ENCODE measurements at regions not wholly inside any gene's neighbourhood (a gene's known extent, or its start where the extent isn't known, plus 50 kb on each side); places are given as distances from the start of the nearest gene placed in this dataset.

- no peak for TF ChIP-seq CTCF (IDR thresholded peaks at IDR 0.05; ENCODE audit: low read length, missing control alignments)
- DNase-seq (ENCODE audit: low read depth): no peak
- no peak overlapping the region for H3K4me3 ChIP-seq (replicated peaks; ENCODE audit: low read depth, low read length)
Observed at GRCh38 chrX:44439242-44439794, 95.8 kb upstream of the EFHC2 start.

GRCh38 chrX:44435047-44435446, 91.6 kb upstream of the EFHC2 start:
- H3K4me3 ChIP-seq (replicated peaks; ENCODE audit: low read depth, low read length): no peak overlapping the region
- DNase-seq (ENCODE audit: low read depth): no peak
- TF ChIP-seq CTCF (IDR thresholded peaks at IDR 0.05; ENCODE audit: low read length, missing control alignments): no peak

GRCh38 chrX:44433556-44433955, 90.1 kb upstream of the EFHC2 start:
- no peak for TF ChIP-seq CTCF (IDR thresholded peaks at IDR 0.05; ENCODE audit: low read length, missing control alignments)
- DNase-seq (ENCODE audit: low read depth): no peak

GRCh38 chrX:44432641-44433040, 89.2 kb upstream of the EFHC2 start:
- no peak for TF ChIP-seq CTCF (IDR thresholded peaks at IDR 0.05; ENCODE audit: low read length, missing control alignments)
- no peak overlapping the region for H3K4me3 ChIP-seq (replicated peaks; ENCODE audit: low read depth, low read length)
- peak; percentile 35 for DNase-seq (ENCODE audit: low read depth)

More at GRCh38 chrX:44433556-44433955, 90.1 kb upstream of the EFHC2 start:
- H3K4me3 ChIP-seq (replicated peaks; ENCODE audit: low read depth, low read length): no peak overlapping the region

GRCh38 chrX:44431194-44431593, 87.7 kb upstream of the EFHC2 start:
- TF ChIP-seq CTCF (IDR thresholded peaks at IDR 0.05; ENCODE audit: low read length, missing control alignments): no peak
- H3K4me3 ChIP-seq (replicated peaks; ENCODE audit: low read depth, low read length): no peak overlapping the region
- DNase-seq (ENCODE audit: low read depth): peak; percentile 14

- no peak overlapping the region for H3K4me3 ChIP-seq (replicated peaks; ENCODE audit: low read depth, low read length)
- DNase-seq (ENCODE audit: low read depth): no peak
- no peak for TF ChIP-seq CTCF (IDR thresholded peaks at IDR 0.05; ENCODE audit: low read length, missing control alignments)
Observed at GRCh38 chrX:44428989-44429627, 85.6 kb upstream of the EFHC2 start.

GRCh38 chrX:44422631-44423030, 79.2 kb upstream of the EFHC2 start:
- no peak for TF ChIP-seq CTCF (IDR thresholded peaks at IDR 0.05; ENCODE audit: low read length, missing control alignments)

More at GRCh38 chrX:44422631-44423030, 79.2 kb upstream of the EFHC2 start:
- H3K4me3 ChIP-seq (replicated peaks; ENCODE audit: low read depth, low read length): no peak overlapping the region
- DNase-seq (ENCODE audit: low read depth): no peak
